Endothelial cell of umbilical vein (primary cell): ENCODE measurements at regions not wholly inside any gene's neighbourhood (a gene's known extent, or its start where the extent isn't known, plus 50 kb on each side); places are given as distances from the start of the nearest gene placed in this dataset.

Experiments
- BruUV-seq: library from RNA; stranded (reverse); fragments of 400-500 nt; replicated peaks from 2 replicates; lab custom pipeline; 2021; lab: Mats Ljungman, UMichigan
- CTCF ChIA-PET: fragments of 300-600, 350-600 bp; sonication (Branson Sonifier 250); formaldehyde crosslinking; loops from one replicate; lab custom pipeline; 2021; ENCODE audit warnings: antibody characterized with exemption, inconsistent platforms; lab: Charles Lee
- POLR2A ChIA-PET: fragments of 300-600, 350-600 bp; sonication (Branson Sonifier 250); formaldehyde crosslinking; loops from one replicate; lab custom pipeline; 2021; ENCODE audit warnings: antibody characterized with exemption, inconsistent platforms; lab: Charles Lee
- DNase-seq: peaks from one replicate; pipeline ENCODE4 v3.0.0-alpha.2; 2011; ENCODE audit warnings: low read depth, low spot score
- FAIRE-seq: peaks from 2 replicates; lab custom pipeline; 2011; peaks lifted over from hg19 to GRCh38; lab: Jason Lieb, UNC
- H2AFZ ChIP-seq: 2 replicates; pipeline ENCODE4 v1.6.0; 2012; ENCODE audit warnings: low read depth, low read length, control low read depth, inconsistent platforms
- H3K27ac ChIP-seq: 2 replicates; pipeline ENCODE4 v1.5.1; 2011; ENCODE audit warnings: low read depth, mild to moderate bottlenecking, control low read depth, low read length, moderate library complexity; ENCODE audit not compliant: insufficient read depth
- H3K27me3 ChIP-seq, 2 experiments: 2 replicates each; pipeline versions ENCODE4 v1.6.0 to v1.6.1; 2011; ENCODE audit warnings: low read length in 2 of 2, mixed read lengths in 1 of 2; ENCODE audit not compliant: control insufficient read depth in 2 of 2, insufficient read depth in 2 of 2
- H3K36me3 ChIP-seq, 2 experiments: 2 replicates in 1 of 2; 3 replicates in 1 of 2; pipeline ENCODE4 v1.5.1; 2011; ENCODE audit warnings: low read length in 2 of 2, mild to moderate bottlenecking in 1 of 2, moderate library complexity in 1 of 2; ENCODE audit not compliant: control insufficient read depth in 2 of 2, insufficient read depth in 2 of 2; ENCODE audit errors: extremely low read depth in 1 of 2
- H3K4me1 ChIP-seq: 3 replicates; pipeline ENCODE4 v1.5.1; 2011; ENCODE audit warnings: mild to moderate bottlenecking, low read length; ENCODE audit not compliant: control insufficient read depth, insufficient read depth; ENCODE audit errors: extremely low read depth
- H3K4me2 ChIP-seq: 2 replicates; pipeline ENCODE4 v1.6.1; 2011; ENCODE audit warnings: low read length, control low read depth, mixed read lengths; ENCODE audit not compliant: insufficient read depth
- H3K4me3 ChIP-seq, 3 experiments: fragments of 200-600 bp in 1 of 3; sonication (generic), shearing (Covaris generic) in 1 of 3; replicated peaks in 1 of 3; 2 replicates each; pipeline ENCODE4 v1.5.1; 2011 to 2016; ENCODE audit warnings: control low read depth in 3 of 3, low read length in 3 of 3, mild to moderate bottlenecking in 2 of 3, inconsistent platforms in 1 of 3, low read depth in 1 of 3, moderate library complexity in 1 of 3; ENCODE audit not compliant: insufficient read depth in 1 of 3
- H3K79me2 ChIP-seq: 2 replicates; pipeline ENCODE4 v1.6.0; 2012; ENCODE audit warnings: low read length, inconsistent platforms; ENCODE audit not compliant: control insufficient read depth, insufficient read depth
- H3K9ac ChIP-seq: replicated peaks from 2 replicates; pipeline ENCODE3; 2011; ENCODE audit warnings: low read length, control low read depth; ENCODE audit not compliant: insufficient read depth; ENCODE audit errors: extremely low read depth
- H3K9me1 ChIP-seq: replicated peaks from 3 replicates; pipeline ENCODE4 v1.6.0; 2011; ENCODE audit warnings: mild to moderate bottlenecking, low read length; ENCODE audit not compliant: control insufficient read depth, insufficient read depth; ENCODE audit errors: extremely low read depth
- H3K9me3 ChIP-seq: replicated peaks from 2 replicates; pipeline ENCODE4 v1.5.1; 2012; ENCODE audit warnings: low read length, inconsistent platforms; ENCODE audit not compliant: control insufficient read depth, insufficient read depth
- H4K20me1 ChIP-seq: replicated peaks from 2 replicates; pipeline ENCODE3; 2011; ENCODE audit warnings: mild to moderate bottlenecking, low read length; ENCODE audit not compliant: control insufficient read depth, insufficient read depth; ENCODE audit errors: extremely low read depth
- CTCF ChIP-seq, 2 donors: IDR thresholded peaks; 1 replicate in 1 of 2; 2 replicates in 1 of 2; pipeline ENCODE4 v1.5.1; 2011; ENCODE audit warnings: low read length in 2 of 2, mild to moderate bottlenecking in 2 of 2, moderate library complexity in 2 of 2, control low read depth in 1 of 2, inconsistent platforms in 1 of 2, low read depth in 1 of 2; ENCODE audit not compliant: insufficient read depth in 1 of 2; ENCODE audit errors: extremely low read depth in 1 of 2
- EZH2 ChIP-seq: IDR thresholded peaks from 2 replicates; pipeline ENCODE4 v1.6.1; 2012; ENCODE audit warnings: borderline replicate concordance, low read depth, mild to moderate bottlenecking, moderate library complexity, low read length, inconsistent platforms; ENCODE audit not compliant: severe bottlenecking
- GATA2 ChIP-seq: IDR thresholded peaks from 2 replicates; pipeline ENCODE4 v1.7.0; 2011; ENCODE audit warnings: low read depth, mild to moderate bottlenecking, moderate library complexity, mixed read lengths, low read length; ENCODE audit not compliant: insufficient read length, insufficient read depth
- MAX ChIP-seq: IDR thresholded peaks from 2 replicates; pipeline ENCODE4 v1.6.1; 2011; ENCODE audit not compliant: insufficient read depth, insufficient read length
- MYC ChIP-seq: IDR thresholded peaks from one replicate; pipeline ENCODE4 v1.6.1; 2011; ENCODE audit warnings: mild to moderate bottlenecking, low read depth, low read length
- POLR2A ChIP-seq: IDR thresholded peaks from 2 replicates; pipeline ENCODE4 v1.6.1; 2012; ENCODE audit warnings: low read depth, mild to moderate bottlenecking, control low read depth, low read length
- POLR2AphosphoS5 ChIP-seq: IDR thresholded peaks from 2 replicates; pipeline ENCODE4 v1.6.1; 2012; ENCODE audit warnings: low read depth, mild to moderate bottlenecking, control low read depth, low read length, moderate library complexity; ENCODE audit not compliant: insufficient read depth
- dilution Hi-C: fragments of 300-500 bp; cut with MboI; formaldehyde crosslinking; loops from one replicate; pipeline ENCODE4 v1.15.0; 2019; ENCODE audit warnings: low sequenced_read_pairs; ENCODE audit not compliant: extremely low pct_ligation_motif_present
- intact Hi-C: fragments of 100-400 bp; cut with micrococcal nuclease; formaldehyde crosslinking; loops from one replicate; pipeline ENCODE4 v1.10.0; 2022

DNA sequence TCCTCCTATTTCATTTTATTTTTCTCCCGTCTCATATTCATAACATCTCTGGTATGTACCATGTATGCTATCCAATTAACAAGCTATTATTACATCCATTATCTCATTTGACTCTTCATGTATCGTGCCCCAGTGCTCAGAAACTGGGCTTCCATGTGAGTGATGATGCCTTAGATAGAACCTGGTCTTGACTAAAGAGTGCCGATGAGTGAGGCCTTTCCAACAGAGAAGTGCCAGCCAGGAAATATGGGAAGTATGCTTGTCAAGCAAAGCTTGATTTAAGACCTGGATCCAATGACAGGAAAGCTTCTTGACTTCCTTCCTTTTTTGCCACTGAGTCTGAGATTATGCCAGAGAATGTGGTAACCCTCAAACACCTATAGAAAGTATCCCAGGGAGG lies 371.7 kb upstream of the FGF13 start:
- dilution Hi-C loops: no loop called here
- intact Hi-C loops: no loop called here
- FAIRE-seq: no peak

More for the DNA sequence above, 371.7 kb upstream of the FGF13 start:
- H3K9ac ChIP-seq: no peak overlapping the region
- H3K4me3 ChIP-seq: no peak overlapping the region
- TF ChIP-seq MAX (no peak), POLR2A (no peak), POLR2AphosphoS5 (no peak), MYC (no peak), CTCF (IDR thresholded peaks at IDR 0.05; ENCODE audit: extremely low read depth in 1 of 2, insufficient read depth in 1 of 2, low read depth in 1 of 2, low read length in 2 of 2) (no peak), EZH2 (no peak), GATA2 (no peak)
- no peak overlapping the region for H3K27ac ChIP-seq
- no peak overlapping the region for H3K4me2 ChIP-seq
- CTCF ChIA-PET: no interaction called here
- no peaks in the 10 kb centered on the region for H3K27me3 ChIP-seq
- DNase-seq: no peak
- H4K20me1 ChIP-seq: no peaks in the 10 kb centered on the region
- POLR2A ChIA-PET: no interaction called here
- H3K36me3 ChIP-seq: no peaks in the 10 kb centered on the region
- H2AFZ ChIP-seq: no peak overlapping the region
- no TSS peak for BruUV-seq
- H3K4me1 ChIP-seq: no peaks in the 10 kb centered on the region
- no peaks in the 10 kb centered on the region for H3K9me1 ChIP-seq
- no peaks in the 10 kb centered on the region for H3K9me3 ChIP-seq
- no peaks in the 10 kb centered on the region for H3K79me2 ChIP-seq
